Prostate gland (tissue), 2 donors: ENCODE measurements at regions not wholly inside any gene's neighbourhood (a gene's known extent, or its start where the extent isn't known, plus 50 kb on each side); places are given as distances from the start of the nearest gene placed in this dataset.

Experiments used
- CTCF ChIP-seq, 4 experiments: fragments of 200-600 bp in 2 of 4; fragments of 450-650 bp in 2 of 4; sonication (generic) in 2 of 4; IDR thresholded peaks; 1 replicate in 3 of 4; 2 replicates in 1 of 4; pipeline ENCODE4 v1.5.1; 2016 to 2019; ENCODE audit warnings: antibody characterized with exemption in 4 of 4, mild to moderate bottlenecking in 2 of 4, moderate library complexity in 2 of 4
- POLR2A ChIP-seq: fragments of 450-650 bp; IDR thresholded peaks from one replicate; pipeline ENCODE4 v1.6.1; 2016; ENCODE audit warnings: antibody characterized with exemption, mild to moderate bottlenecking
- POLR2AphosphoS5 ChIP-seq: sonication (generic); formaldehyde crosslinking; IDR thresholded peaks from one replicate; pipeline ENCODE4 v1.6.1; 2017; ENCODE audit warnings: antibody characterized with exemption

- TF ChIP-seq POLR2AphosphoS5 = no peak
- TF ChIP-seq CTCF (IDR thresholded peaks at IDR 0.05) = no peak
- TF ChIP-seq POLR2A = no peak
Observed at GRCh38 chr6:47391675-47392074, 82.0 kb upstream of the TNFRSF21 start.
